H1 (cell line): ENCODE measurements at regions not wholly inside any gene's neighbourhood (a gene's known extent, or its start where the extent isn't known, plus 50 kb on each side); places are given as distances from the start of the nearest gene placed in this dataset.

ENCODE experiments used
- CTCF ChIA-PET: fragments of 300-600 bp; sonication (Branson Sonifier 250); formaldehyde crosslinking; loops from one replicate; lab custom pipeline; 2021; ENCODE audit not compliant: partially characterized antibody; lab: Charles Lee
- POLR2A ChIA-PET: fragments of 300-600 bp; sonication (Branson Sonifier 250); formaldehyde crosslinking; loops from one replicate; lab custom pipeline; 2021; ENCODE audit warnings: inconsistent platforms; ENCODE audit not compliant: partially characterized antibody; lab: Charles Lee
- DNase-seq, 2 experiments: peaks; one replicate each; pipeline versions ENCODE4 v3.0.0 to v3.0.0-alpha.2; 2010 to 2022; ENCODE audit warnings: low spot score in 2 of 2, low read depth in 1 of 2, mixed read lengths in 1 of 2
- FAIRE-seq: peaks from 2 replicates; lab custom pipeline; 2011; peaks lifted over from hg19 to GRCh38; lab: Jason Lieb, UNC
- H2AFZ ChIP-seq: 2 replicates; pipeline ENCODE4 v1.8.1; 2012; ENCODE audit warnings: low read length, inconsistent platforms
- H2AK5ac ChIP-seq: 2 replicates; pipeline ENCODE4 v1.6.1; 2013; ENCODE audit warnings: low read depth, low read length
- H2BK120ac ChIP-seq: replicated peaks from 2 replicates; pipeline ENCODE3; 2013; ENCODE audit warnings: low read depth, low read length, inconsistent platforms
- H2BK12ac ChIP-seq: 2 replicates; pipeline ENCODE4 v1.6.1; 2013; ENCODE audit warnings: low read depth, low read length
- H2BK15ac ChIP-seq: 2 replicates; pipeline ENCODE4 v1.6.1; 2013; ENCODE audit warnings: low read length
- H2BK20ac ChIP-seq: 2 replicates; pipeline ENCODE4 v1.6.1; 2013; ENCODE audit warnings: low read length
- H2BK5ac ChIP-seq: 2 replicates; pipeline ENCODE4 v1.6.1; 2013; ENCODE audit warnings: low read depth, low read length
- H3K14ac ChIP-seq: 2 replicates; pipeline ENCODE4 v1.6.1; 2013; ENCODE audit warnings: inconsistent platforms; ENCODE audit not compliant: insufficient read length
- H3K18ac ChIP-seq: 2 replicates; pipeline ENCODE4 v1.6.1; 2013; ENCODE audit warnings: low read length; ENCODE audit errors: extremely low read depth
- H3K23ac ChIP-seq: 2 replicates; pipeline ENCODE4 v1.6.1; 2013; ENCODE audit warnings: inconsistent platforms; ENCODE audit not compliant: insufficient read length
- H3K23me2 ChIP-seq: 2 replicates; pipeline ENCODE4 v1.6.1; 2013; ENCODE audit warnings: low read depth, low read length
- H3K27ac ChIP-seq: 2 replicates; pipeline ENCODE4 v1.6.1; 2011; ENCODE audit warnings: low read depth, low read length, inconsistent platforms
- H3K27me3 ChIP-seq, 4 experiments: replicated peaks in 1 of 4; 1 replicate in 1 of 4; 2 replicates in 3 of 4; pipeline versions ENCODE4 v1.6.1 to v1.8.1; 2011 to 2013; ENCODE audit warnings: low read length in 3 of 4, mild to moderate bottlenecking in 3 of 4, inconsistent platforms in 2 of 4, mixed read lengths in 2 of 4, moderate library complexity in 1 of 4; ENCODE audit not compliant: control insufficient read depth in 3 of 4, insufficient read depth in 3 of 4; ENCODE audit errors: extremely low read depth in 1 of 4
- H3K36me3 ChIP-seq, 4 experiments: 2 replicates each; pipeline versions ENCODE4 v1.6.1 to v1.8.1; 2011 to 2013; ENCODE audit warnings: mild to moderate bottlenecking in 4 of 4, low read length in 3 of 4, moderate library complexity in 2 of 4, control low read depth in 1 of 4, inconsistent platforms in 1 of 4; ENCODE audit not compliant: insufficient read depth in 4 of 4, control insufficient read depth in 2 of 4
- H3K4ac ChIP-seq: replicated peaks from 2 replicates; pipeline ENCODE3; 2013; ENCODE audit warnings: low read length, low read depth, mixed read lengths, inconsistent platforms; ENCODE audit not compliant: insufficient read length
- H3K4me1 ChIP-seq, 4 experiments: replicated peaks in 1 of 4; 1 replicate in 1 of 4; 2 replicates in 3 of 4; pipeline versions ENCODE4 v1.6.1 to v1.8.1; 2011 to 2013; ENCODE audit warnings: low read length in 3 of 4, inconsistent platforms in 2 of 4, mixed read lengths in 1 of 4; ENCODE audit not compliant: insufficient read depth in 4 of 4, control insufficient read depth in 3 of 4
- H3K4me2 ChIP-seq, 2 experiments: 2 replicates each; pipeline versions ENCODE4 v1.6.1 to v1.8.1; 2011 to 2013; ENCODE audit warnings: low read depth in 2 of 2, low read length in 2 of 2, control low read depth in 1 of 2, inconsistent platforms in 1 of 2, mild to moderate bottlenecking in 1 of 2; ENCODE audit not compliant: insufficient read depth in 1 of 2
- H3K4me3 ChIP-seq, 4 experiments: fragments of 200-600, 300-600 bp in 1 of 4; sonication (generic), shearing (Covaris generic), sonication (Bioruptor Twin) in 1 of 4; 2 replicates each; pipeline versions ENCODE4 v1.5.1 to v1.8.1; 2011 to 2016; ENCODE audit warnings: low read length in 4 of 4, low read depth in 3 of 4, control low read depth in 2 of 4, inconsistent platforms in 2 of 4, mild to moderate bottlenecking in 2 of 4, mixed read lengths in 1 of 4, moderate library complexity in 1 of 4; ENCODE audit not compliant: insufficient read depth in 2 of 4; ENCODE audit errors: extremely low read depth in 1 of 4
- H3K56ac ChIP-seq: replicated peaks from 2 replicates; pipeline ENCODE3; 2013; ENCODE audit warnings: low read depth, mild to moderate bottlenecking, mixed read lengths, low read length, inconsistent platforms; ENCODE audit not compliant: insufficient read length
- H3K79me1 ChIP-seq: 2 replicates; pipeline ENCODE4 v1.6.1; 2013; ENCODE audit warnings: low read depth, low read length, control low read depth
- H3K79me2 ChIP-seq, 2 experiments: 2 replicates each; pipeline versions ENCODE4 v1.6.1 to v1.8.1; 2012 to 2013; ENCODE audit warnings: low read length in 2 of 2, mild to moderate bottlenecking in 2 of 2, inconsistent platforms in 1 of 2; ENCODE audit not compliant: insufficient read depth in 2 of 2, control insufficient read depth in 1 of 2
- H3K9ac ChIP-seq, 4 experiments: replicated peaks in 1 of 4; 1 replicate in 1 of 4; 2 replicates in 3 of 4; pipeline versions ENCODE4 v1.6.1 to v1.8.1; 2011 to 2013; ENCODE audit warnings: low read depth in 3 of 4, low read length in 3 of 4, control low read depth in 2 of 4, mild to moderate bottlenecking in 2 of 4, moderate library complexity in 2 of 4, inconsistent platforms in 1 of 4; ENCODE audit errors: extremely low read depth in 1 of 4
- H3K9me3 ChIP-seq, 2 experiments: 2 replicates each; pipeline versions ENCODE4 v1.6.1 to v1.8.1; 2012 to 2013; ENCODE audit warnings: mild to moderate bottlenecking in 2 of 2, moderate library complexity in 2 of 2, control low read depth in 1 of 2, inconsistent platforms in 1 of 2, low read depth in 1 of 2, low read length in 1 of 2, mixed read lengths in 1 of 2; ENCODE audit not compliant: insufficient read depth in 2 of 2
- H4K20me1 ChIP-seq, 2 experiments: replicated peaks in 1 of 2; 2 replicates each; pipeline versions ENCODE3 to v1.8.1; 2011 to 2013; ENCODE audit warnings: inconsistent platforms in 2 of 2, low read length in 2 of 2, mild to moderate bottlenecking in 1 of 2; ENCODE audit not compliant: insufficient read depth in 2 of 2, control insufficient read depth in 1 of 2
- H4K5ac ChIP-seq: 2 replicates; pipeline ENCODE4 v1.6.1; 2013; ENCODE audit warnings: low read length, low read depth, mixed read lengths, inconsistent platforms; ENCODE audit not compliant: insufficient read length
- H4K8ac ChIP-seq: 2 replicates; pipeline ENCODE4 v1.8.0; 2013; ENCODE audit warnings: mild to moderate bottlenecking, moderate library complexity, low read length, inconsistent platforms; ENCODE audit not compliant: insufficient read depth; ENCODE audit errors: extremely low read depth
- H4K91ac ChIP-seq: replicated peaks from 2 replicates; pipeline ENCODE3; 2013; ENCODE audit warnings: low read length, mixed read lengths, inconsistent platforms; ENCODE audit not compliant: insufficient read length
- BCL11A ChIP-seq, 2 experiments: IDR thresholded peaks; one replicate each; pipeline ENCODE4 v1.6.1; 2011; ENCODE audit warnings: low read depth in 2 of 2, low read length in 2 of 2, mild to moderate bottlenecking in 2 of 2
- EZH2 ChIP-seq: fragments of 200-600 bp; sonication (generic); IDR thresholded peaks from 2 replicates; pipeline ENCODE4 v1.7.1; 2012; ENCODE audit warnings: low read depth, mild to moderate bottlenecking, moderate library complexity, low read length, inconsistent platforms; ENCODE audit not compliant: severe bottlenecking
- HDAC2 ChIP-seq, 2 experiments: fragments of 300-600 bp in 1 of 2; sonication (generic) in 1 of 2; IDR thresholded peaks; 2 replicates each; pipeline ENCODE4 v1.6.1; 2011 to 2012; ENCODE audit warnings: low read depth in 2 of 2, low read length in 2 of 2, mild to moderate bottlenecking in 2 of 2, moderate library complexity in 2 of 2, borderline replicate concordance in 1 of 2, inconsistent platforms in 1 of 2
- MAFK ChIP-seq: IDR thresholded peaks from 2 replicates; pipeline ENCODE4 v1.6.1; 2012; ENCODE audit warnings: low read depth, mild to moderate bottlenecking, improper control_type of control experiment, low read length
- POLR2A ChIP-seq, 2 experiments: IDR thresholded peaks; 1 replicate in 1 of 2; 2 replicates in 1 of 2; pipeline ENCODE4 v1.6.1; 2011; ENCODE audit warnings: low read depth in 2 of 2, low read length in 2 of 2, mild to moderate bottlenecking in 2 of 2; ENCODE audit errors: control extremely low read depth in 1 of 2
- POLR2AphosphoS5 ChIP-seq: IDR thresholded peaks from 2 replicates; pipeline ENCODE4 v1.6.1; 2011; ENCODE audit warnings: low read depth, low read length
- POU5F1 ChIP-seq: IDR thresholded peaks from 2 replicates; pipeline ENCODE4 v1.6.1; 2011; ENCODE audit warnings: low read depth, mild to moderate bottlenecking, low read length, moderate library complexity
- RBBP5 ChIP-seq: IDR thresholded peaks from 2 replicates; pipeline ENCODE4 v1.7.1; 2012; ENCODE audit warnings: low read depth, mild to moderate bottlenecking, inconsistent platforms, low read length, moderate library complexity, borderline replicate concordance
- SIRT6 ChIP-seq: IDR thresholded peaks from one replicate; pipeline ENCODE4 v1.7.1; 2012; ENCODE audit warnings: low read length, inconsistent platforms
- SIX5 ChIP-seq: IDR thresholded peaks from 2 replicates; pipeline ENCODE4 v1.6.1; 2011; ENCODE audit warnings: mild to moderate bottlenecking, low read depth, low read length
- SP1 ChIP-seq: IDR thresholded peaks from 2 replicates; pipeline ENCODE4 v1.6.1; 2011; ENCODE audit warnings: low read depth, low read length
- SP4 ChIP-seq: IDR thresholded peaks from 2 replicates; pipeline ENCODE4 v1.6.1; 2012; ENCODE audit warnings: low read length, inconsistent platforms
- SRF ChIP-seq: IDR thresholded peaks from 2 replicates; pipeline ENCODE4 v1.6.1; 2011; ENCODE audit warnings: mild to moderate bottlenecking, low read depth, low read length, moderate library complexity
- TBP ChIP-seq: IDR thresholded peaks from 2 replicates; pipeline ENCODE4 v1.6.1; 2011; ENCODE audit warnings: low read depth, low read length, improper control_type of control experiment
- YY1 ChIP-seq: IDR thresholded peaks from 2 replicates; pipeline ENCODE4 v1.6.1; 2011; ENCODE audit warnings: low read depth, mild to moderate bottlenecking, low read length
- WGBS, 2 experiments: shearing (Covaris generic) in 1 of 2; methylation state at CpG; one replicate each; pipeline versions ENCODE4 v1.1.6 to v1.1.7; 2013 to 2015; ENCODE audit warnings: low lambda C conversion rate in 2 of 2, mixed read lengths in 2 of 2, inconsistent platforms in 1 of 2, low coverage in 1 of 2, missing lambda C conversion rate in 1 of 2; ENCODE audit not compliant: insufficient replicate concordance in 2 of 2, insufficient coverage in 1 of 2, insufficient read length in 1 of 2; ENCODE audit errors: extremely low coverage in 1 of 2, missing lambda C conversion rate in 1 of 2; 5-methylcytosine and 5-hydroxymethylcytosine counted together

DNA sequence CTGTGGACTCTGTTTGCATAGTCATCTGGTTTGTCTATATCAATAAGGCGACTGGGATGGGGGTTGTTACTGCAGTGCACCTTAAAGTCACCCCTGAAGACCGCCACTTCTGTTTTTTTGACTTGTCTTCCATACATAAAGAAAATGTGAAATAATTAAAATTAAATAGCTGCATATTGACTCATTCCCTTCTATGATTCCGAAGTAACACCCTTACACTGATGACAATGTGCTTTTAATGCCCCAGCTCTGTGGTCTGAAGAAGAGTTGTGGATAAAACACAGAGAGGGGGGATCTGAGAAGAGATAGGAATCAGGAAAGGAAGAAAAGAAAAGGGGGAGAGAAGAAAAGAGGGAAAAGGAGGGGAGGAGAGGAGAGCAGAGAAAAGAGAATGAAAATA is 796.9 kb upstream of the MBL2 start:
- Histone ChIP-seq H2BK5ac (no peak overlapping the region), H3K56ac (no peak overlapping the region), H3K14ac (no peak overlapping the region), H3K23me2 (no peaks in the 10 kb centered on the region), H4K20me1 (no peaks in the 10 kb centered on the region), H3K36me3 (no peaks in the 10 kb centered on the region; a peak in 1 of 8 replicates), H2BK120ac (no peak overlapping the region), H2BK15ac (no peak overlapping the region), H4K8ac (no peak overlapping the region), H3K4ac (no peak overlapping the region), H4K91ac (no peak overlapping the region), H3K27ac (no peak overlapping the region), H2AFZ (no peak overlapping the region), H2BK20ac (no peak overlapping the region), H3K4me3 (no peak overlapping the region), H3K79me1 (no peaks in the 10 kb centered on the region), H3K9ac (no peak overlapping the region), H3K27me3 (no peaks in the 10 kb centered on the region), H3K79me2 (no peaks in the 10 kb centered on the region), H3K18ac (no peak overlapping the region), H2AK5ac (no peak overlapping the region), H3K23ac (no peak overlapping the region), H3K4me2 (no peak overlapping the region), H3K4me1 (no peaks in the 10 kb centered on the region; a peak in 1 of 7 replicates), H3K9me3 (no peaks in the 10 kb centered on the region), H4K5ac (peak overlapping the region; percentile 65), H2BK12ac (no peak overlapping the region)
- ChIA-PET CTCF (interaction anchor here (0.8 to 2.0 kb wide), 3 partner anchors 11 to 12 kb away, joined by 4 to 14 read pairs (median 7); no protein-coding TSS in a partner anchor), POLR2A (interaction anchor here (0.7 kb wide), 1 partner anchor 572 kb away, joined by 3 read pairs; no protein-coding TSS in a partner anchor)
- DNase-seq = no peak
- no peak for FAIRE-seq
- 60% methylated on average over 3 of the region's 3 CpGs; no CpG with 5 or more reads in 1 of the 2 experiments for WGBS, 2 experiments
- TF ChIP-seq POLR2A (IDR thresholded peaks at IDR 0.05; ENCODE audit: control extremely low read depth in 1 of 2, low read depth in 2 of 2, low read length in 2 of 2) = no peak
- no peak for TF ChIP-seq HDAC2 (IDR thresholded peaks at IDR 0.05; ENCODE audit: borderline replicate concordance in 1 of 2, low read depth in 2 of 2, low read length in 2 of 2)
- no peak for TF ChIP-seq SRF
- no peak for TF ChIP-seq SP1
- TF ChIP-seq SIRT6 = no peak
- TF ChIP-seq YY1 = no peak
- no peak for TF ChIP-seq TBP
- no peak for TF ChIP-seq POLR2AphosphoS5
- TF ChIP-seq RBBP5 = no peak
- no peak for TF ChIP-seq BCL11A (IDR thresholded peaks at IDR 0.05; ENCODE audit: low read depth in 2 of 2, low read length in 2 of 2)
- no peak for TF ChIP-seq SP4
- TF ChIP-seq POU5F1 = no peak
- TF ChIP-seq EZH2 = no peak
- no peak for TF ChIP-seq MAFK
- no peak for TF ChIP-seq SIX5
